HG03159 (cell line): ENCODE measurements at regions not wholly inside any gene's neighbourhood (a gene's known extent, or its start where the extent isn't known, plus 50 kb on each side); places are given as distances from the start of the nearest gene placed in this dataset.
"Not testable (repeated sequence)": the region's sequence is repeated elsewhere in the genome, so short reads cannot be mapped to it uniquely, and the experiment has no call there.

Source experiments
- ATAC-seq: cut with Tn5 transposase; IDR thresholded peaks from one replicate; pipeline ENCODE4 v1.9.1; 2021; ENCODE audit warnings: mild to moderate bottlenecking, moderate library complexity; ENCODE audit not compliant: unreplicated experiment

DNA sequence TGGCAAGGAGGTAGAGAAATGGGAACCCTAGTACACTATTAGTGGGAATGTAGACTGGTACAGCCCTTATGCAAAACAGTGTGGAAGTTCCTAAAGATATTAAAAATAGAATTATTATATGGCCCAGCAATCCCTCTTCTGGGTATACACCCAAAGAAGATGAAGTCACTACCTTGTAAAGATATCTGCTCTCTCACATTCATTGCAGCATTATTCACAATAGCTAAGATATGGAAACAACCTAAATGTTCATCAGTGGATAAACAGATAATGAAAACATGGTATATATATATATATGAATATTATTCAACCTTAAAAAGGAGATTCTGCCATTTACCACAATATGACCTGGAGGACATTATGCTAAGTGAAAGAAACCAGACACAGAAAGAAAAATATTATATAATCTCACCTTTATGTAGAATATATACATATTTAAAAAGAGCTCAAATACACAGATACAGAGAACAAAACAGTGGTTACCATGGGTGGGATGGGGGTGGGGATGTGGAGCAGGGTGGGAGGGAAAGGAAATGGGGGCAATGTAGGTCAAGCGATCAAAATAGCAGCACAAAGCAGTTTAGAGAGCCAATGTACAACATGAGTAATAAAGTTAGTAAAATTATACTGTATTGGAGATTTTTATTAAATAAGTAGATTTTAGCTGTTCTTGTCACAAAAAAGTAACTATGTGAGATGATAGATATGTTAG, 138.6 kb downstream of the SPRY1 start:
- no peak for ATAC-seq

- ATAC-seq = no peak
These were observed 139.6 kb downstream of the SPRY1 start for GRCh38 chr4:123536225-123536624.

DNA sequence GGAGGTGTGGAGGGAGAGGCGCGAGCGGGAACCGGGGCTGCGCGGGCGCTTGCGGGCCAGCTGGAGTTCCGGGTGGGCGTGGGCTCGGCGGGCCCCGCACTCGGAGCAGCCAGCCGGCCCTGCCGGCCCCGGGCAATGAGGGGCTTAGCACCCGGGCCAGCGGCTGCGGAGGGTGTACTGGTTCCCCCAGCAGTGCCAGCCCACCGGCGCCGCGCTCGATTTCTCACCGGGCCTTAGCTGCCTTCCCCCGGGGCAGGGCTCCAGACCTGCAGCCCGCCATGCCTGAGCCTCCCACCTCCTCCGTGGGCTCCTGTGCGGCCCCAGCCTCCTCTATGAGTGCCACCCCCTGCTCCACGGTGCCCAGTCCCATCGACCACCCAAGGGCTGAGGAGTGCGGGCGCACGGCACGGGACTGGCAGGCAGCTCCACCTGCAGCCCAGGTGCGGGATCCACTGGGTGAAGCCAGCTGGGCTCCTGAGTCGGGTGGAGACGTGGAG, 141.4 kb downstream of the SPRY1 start:
- not testable (repeated sequence) for ATAC-seq

- ATAC-seq = no peak
These were observed 149.3 kb downstream of the SPRY1 start for GRCh38 chr4:123545667-123546572.

DNA sequence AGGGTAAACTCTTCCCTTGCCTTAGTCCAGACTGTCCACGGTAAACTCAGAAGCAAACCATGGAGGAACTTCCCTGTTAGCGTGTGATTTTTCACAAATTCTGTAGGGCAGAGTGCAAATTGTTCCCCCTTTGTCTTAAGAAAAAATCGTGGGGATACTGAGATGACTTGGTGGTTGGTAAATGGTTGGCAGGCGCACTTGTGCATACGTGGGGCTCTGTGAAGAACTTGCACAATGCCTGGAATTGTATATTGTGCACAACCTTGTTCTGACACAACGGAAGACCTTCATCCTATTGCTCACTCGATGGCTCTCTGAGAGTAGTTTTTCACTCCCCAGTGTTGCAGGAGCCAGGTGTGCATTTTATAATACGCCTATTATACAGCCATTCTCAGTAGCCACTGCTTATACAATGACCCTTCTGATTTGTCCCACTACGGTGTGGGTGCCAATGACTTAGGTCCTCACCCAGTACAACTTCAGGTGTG, 150.0 kb downstream of the SPRY1 start:
- ATAC-seq = no peak

DNA sequence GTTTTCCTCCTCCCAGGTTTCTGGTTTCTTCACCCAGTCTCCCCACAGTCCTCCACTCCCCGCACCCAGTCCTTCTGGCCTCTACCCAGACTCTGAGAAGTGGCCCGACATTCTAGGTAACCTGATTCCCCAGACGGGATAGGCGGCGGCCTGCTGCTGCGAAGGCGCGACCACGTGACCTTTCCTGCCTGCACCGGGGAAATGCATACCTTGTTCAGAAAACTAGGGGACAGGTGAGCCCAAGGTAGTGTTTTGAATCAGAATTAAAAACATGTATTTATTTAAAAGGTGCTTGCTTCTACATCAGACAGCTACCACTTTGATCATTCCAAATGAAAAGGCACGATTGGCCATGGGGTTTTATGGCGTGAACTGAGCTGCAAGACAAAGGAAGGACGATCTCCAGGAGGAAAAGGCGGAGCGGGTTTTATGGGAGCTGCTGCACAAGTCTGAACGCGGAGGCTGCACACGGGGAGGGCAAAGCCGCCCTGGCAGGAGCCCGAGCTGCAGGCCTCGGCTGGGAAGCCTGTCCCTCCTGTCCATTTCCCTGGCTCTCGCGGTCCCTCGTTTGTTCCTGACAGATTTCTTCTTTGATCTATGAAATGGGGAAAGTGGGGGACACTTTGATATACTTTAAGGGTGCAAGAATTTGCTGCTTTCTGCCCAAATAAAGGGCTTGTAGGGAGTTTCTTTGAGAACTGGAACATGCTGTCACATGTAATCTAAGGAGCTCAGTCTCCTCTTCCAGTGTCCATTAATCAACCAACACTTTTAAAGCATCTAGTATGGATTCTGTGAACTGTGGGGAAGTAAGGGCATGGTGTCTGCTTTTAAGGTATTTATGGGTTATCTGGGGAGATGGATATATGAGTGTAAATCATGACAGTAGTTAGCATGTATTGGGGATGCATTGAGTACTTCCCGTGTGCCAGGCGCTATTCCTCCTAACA, 150.9 kb downstream of the SPRY1 start:
- ATAC-seq = no peak

DNA sequence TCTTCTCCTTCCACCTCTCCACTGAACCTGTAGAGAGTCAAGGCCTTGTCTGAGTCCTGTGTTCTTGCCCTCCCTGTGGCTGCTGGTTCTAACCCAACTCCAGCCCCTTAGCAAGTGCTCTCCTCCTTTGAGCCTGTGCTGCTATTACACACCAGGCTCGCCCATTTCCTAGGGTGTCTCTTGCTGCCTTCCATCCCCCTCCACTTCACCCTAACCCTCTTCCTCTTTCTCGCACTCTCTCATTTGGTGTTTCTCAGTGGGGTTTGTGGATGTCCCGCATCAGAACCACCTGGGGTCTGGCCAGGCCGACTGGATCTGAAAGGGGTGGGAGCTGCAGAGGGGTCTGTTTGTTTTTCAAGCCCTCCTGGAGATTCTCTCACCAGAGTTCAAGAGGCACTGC, 156.7 kb downstream of the SPRY1 start:
- no peak for ATAC-seq

GRCh38 chr4:123553733-123554637, 157.4 kb downstream of the SPRY1 start:
- no peak for ATAC-seq

DNA sequence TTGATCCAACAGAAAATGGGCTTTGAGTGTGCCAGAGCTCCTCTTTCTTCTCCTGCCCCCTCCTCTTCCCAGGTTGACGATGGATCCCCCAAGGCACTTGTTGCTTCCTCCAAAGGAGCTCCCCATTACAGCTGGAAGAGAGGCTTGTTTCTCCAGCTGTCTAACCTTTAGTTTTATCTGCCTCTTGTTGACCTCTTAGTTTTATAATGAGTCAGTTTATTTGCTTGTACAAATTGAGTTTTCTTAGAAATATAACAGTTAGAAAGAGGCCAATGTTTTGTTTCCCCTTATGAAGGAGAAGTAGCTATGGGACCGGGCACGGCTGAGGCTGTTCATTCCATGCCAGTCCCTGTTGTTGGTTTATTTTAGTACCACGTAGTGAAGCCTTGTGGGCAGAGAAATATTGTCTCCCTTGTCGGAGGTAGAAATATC, 158.2 kb downstream of the SPRY1 start:
- no peak for ATAC-seq

DNA sequence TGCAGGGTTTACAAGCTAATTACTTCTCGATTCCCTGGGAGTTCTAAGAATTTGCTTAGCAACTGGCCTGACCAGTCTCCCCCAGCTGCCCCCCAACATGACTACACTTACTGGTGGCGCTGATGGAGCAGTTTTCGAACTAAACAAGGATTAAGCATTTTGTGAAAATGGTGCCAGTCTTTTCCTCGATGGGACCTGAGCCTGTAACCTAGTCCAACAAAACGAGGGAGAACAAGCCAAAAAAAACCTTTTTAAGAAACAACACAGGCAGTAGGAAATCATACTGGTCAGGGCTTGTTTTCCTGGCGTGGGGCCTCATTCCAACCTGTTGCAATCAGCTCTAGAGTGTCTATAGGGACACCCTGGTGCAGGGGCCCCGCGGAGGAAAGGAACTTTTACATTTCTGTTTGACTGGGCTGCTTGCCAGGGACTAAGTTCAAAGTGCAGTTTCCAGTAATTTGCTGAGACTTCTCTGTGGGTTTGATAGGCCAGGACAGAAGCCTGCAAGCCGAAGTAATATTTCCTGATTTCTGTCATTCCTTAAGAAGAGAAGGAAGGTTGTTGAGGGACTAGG, 158.7 kb downstream of the SPRY1 start:
- no peak for ATAC-seq

DNA sequence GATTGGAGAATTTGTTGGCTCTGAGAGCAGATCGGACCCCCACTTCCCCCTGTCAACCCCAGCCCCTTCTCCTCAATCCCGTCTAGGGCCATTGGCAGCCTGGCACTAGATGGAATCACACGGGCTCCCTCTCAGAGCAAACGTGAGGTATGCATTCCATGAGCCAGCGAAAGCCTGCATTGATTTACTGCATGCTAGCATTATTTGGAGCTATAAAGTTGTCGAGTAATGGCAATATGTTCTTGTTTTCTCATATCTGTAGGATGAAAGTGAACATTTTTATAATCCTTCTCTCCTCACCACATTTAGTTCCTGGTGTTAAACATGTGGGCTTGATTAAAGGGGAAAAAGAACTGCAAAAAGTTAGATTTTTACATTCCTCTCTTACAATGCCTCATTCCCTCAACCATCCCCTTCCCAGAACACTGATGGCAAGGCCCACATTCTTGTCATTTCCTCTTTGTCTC, 159.2 kb downstream of the SPRY1 start:
- no peak for ATAC-seq

DNA sequence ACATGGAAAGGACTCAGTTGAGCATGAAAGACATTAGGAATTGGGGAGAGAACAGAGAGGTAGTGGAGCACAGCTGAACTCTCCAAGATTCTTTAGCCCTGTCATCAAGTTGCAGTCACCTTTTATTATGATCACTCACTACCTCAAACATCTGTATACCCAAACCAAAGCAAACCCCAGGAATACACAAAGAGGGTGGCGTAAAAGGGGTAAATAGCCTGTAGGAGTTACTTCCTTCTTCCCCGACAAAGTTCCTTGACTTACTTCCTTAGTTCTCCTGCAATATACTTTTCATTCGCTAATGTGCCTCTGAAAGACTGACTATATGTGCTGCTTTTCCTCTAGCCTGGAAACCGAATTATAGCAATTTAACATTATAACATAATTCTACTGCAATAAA, 159.9 kb downstream of the SPRY1 start:
- ATAC-seq = no peak

GRCh38 chr4:123557857-123558536, 161.4 kb downstream of the SPRY1 start:
- ATAC-seq = no peak

DNA sequence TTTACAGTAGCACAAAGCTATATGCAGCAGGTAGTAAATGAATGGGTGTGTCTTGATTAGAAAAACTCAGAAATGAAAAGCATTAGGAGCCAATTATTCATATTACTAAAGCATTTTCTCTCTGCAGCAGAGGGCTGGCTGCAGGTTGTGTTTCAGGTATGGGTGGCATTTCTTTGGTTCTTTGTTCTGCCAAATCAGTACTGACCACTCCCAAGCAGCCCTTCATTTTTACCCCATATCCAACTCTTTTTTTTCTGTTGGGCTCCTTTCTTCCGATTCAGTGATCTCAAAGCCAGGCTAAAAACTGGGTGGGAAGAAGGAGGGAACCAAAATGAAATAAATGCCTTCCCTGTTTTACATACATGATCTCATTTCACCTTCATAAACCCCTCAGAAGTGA, 162.3 kb downstream of the SPRY1 start:
- no peak for ATAC-seq

- ATAC-seq = no peak
These were observed 163.6 kb downstream of the SPRY1 start for GRCh38 chr4:123559955-123560871.

DNA sequence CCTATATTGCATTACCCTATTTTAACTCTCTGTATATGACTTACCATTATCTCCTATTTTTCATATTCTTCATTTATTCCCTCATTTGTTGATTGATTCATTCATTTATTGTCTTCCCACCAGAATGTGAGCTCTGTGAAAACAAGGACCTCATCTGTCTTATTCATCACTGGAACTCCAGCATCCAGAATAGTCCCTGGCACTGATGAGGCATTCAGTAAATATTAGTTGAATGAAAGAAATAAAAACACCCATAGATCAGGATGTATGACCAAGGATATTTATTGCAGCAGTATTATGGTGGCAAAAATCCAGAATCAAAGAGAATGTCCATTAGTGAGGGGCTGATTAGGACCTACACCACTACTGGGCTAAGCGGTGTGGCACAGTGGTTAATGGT, 164.9 kb downstream of the SPRY1 start:
- ATAC-seq = no peak

DNA sequence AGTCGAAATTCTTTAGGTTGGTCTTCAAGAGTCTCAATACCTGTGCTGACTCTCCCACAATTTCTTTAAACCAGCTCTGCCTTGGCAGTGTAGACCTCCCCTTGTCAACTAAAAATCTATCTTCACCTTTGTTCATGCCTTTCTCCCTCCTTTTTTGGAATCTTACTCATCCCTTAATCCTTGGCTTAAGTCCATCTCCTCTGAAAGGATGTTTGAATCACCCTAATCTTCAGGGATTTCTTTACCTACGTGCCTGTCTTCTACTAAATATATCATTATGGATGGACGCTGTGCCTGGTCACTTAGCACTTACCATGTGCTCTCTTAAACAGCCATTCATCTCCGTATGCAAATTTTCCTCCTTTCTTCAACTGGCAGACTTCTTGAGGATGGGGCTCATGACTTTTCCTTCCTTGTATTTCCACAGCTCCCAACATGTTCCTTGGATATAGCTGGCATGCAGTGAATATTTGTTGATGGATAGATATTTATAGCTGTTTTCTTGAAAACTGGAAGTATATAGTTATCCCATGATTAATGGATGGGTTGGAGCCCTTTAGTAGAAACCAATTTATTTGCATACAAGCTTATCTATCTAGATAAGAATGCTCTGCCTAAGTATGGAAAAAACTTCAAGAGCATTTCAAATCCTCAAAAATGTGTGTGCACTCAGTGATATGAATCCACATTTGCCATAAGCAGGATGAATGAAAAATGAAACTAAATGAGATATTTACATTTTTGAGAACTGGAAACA, 166.6 kb downstream of the SPRY1 start:
- ATAC-seq = no peak
